H1 (cell line): ENCODE measurements at regions not wholly inside any gene's neighbourhood (a gene's known extent, or its start where the extent isn't known, plus 50 kb on each side); places are given as distances from the start of the nearest gene placed in this dataset.

Experiments
- CEBPB ChIP-seq: IDR thresholded peaks from 2 replicates; pipeline ENCODE4 v1.6.1; 2012; ENCODE audit warnings: low read depth, low read length
- MAFK ChIP-seq: IDR thresholded peaks from 2 replicates; pipeline ENCODE4 v1.6.1; 2012; ENCODE audit warnings: low read depth, mild to moderate bottlenecking, improper control_type of control experiment, low read length
- NANOG ChIP-seq: IDR thresholded peaks from 2 replicates; pipeline ENCODE4 v1.6.1; 2011; ENCODE audit warnings: low read length, low read depth, mild to moderate bottlenecking, inconsistent platforms; ENCODE audit not compliant: insufficient read depth, poor library complexity, severe bottlenecking
- POU5F1 ChIP-seq: IDR thresholded peaks from 2 replicates; pipeline ENCODE4 v1.6.1; 2011; ENCODE audit warnings: low read depth, mild to moderate bottlenecking, low read length, moderate library complexity
- SAP30 ChIP-seq: fragments of 300-600 bp; sonication (generic); IDR thresholded peaks from 2 replicates; pipeline ENCODE4 v1.7.1; 2012; ENCODE audit warnings: low read length, moderate library complexity, mild to moderate bottlenecking, inconsistent platforms; ENCODE audit not compliant: insufficient read depth, insufficient replicate concordance

DNA sequence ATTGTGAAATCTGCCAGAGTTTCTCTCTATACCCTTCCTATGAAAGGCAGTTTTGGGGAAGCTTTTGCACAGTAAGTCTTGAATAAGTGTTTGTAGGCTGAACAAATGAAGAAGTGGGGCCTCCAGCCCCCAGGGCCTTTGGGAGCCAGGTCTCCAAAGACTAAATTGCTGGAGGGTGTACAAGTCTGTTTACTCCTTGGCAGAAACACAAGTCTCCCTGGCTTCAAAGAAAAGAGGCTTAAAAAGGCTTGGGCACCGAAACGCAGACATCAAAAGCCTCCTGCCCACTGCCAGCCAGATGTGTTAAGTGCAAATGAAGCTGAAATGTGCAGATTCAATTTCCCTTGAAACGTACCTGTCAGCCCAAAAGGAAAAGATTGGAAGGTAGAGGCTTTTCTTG, 146.3 kb downstream of the TMEM132E start (continued):
- TF ChIP-seq NANOG (no peak), SAP30 (no peak), MAFK (no peak), POU5F1 (no peak), CEBPB (no peak)
- TF ChIP-seq, all 59 proteins: peak for 0
